ENCODE measurements at regions not wholly inside any gene's neighbourhood (a gene's known extent, or its start where the extent isn't known, plus 50 kb on each side); places are given as distances from the start of the nearest gene placed in this dataset.

GRCh38 chr13:23129331-23129730, 51.4 kb upstream of the SGCG start:
- DNase-seq (ENCODE audit: low read depth): no peak
- TF ChIP-seq CTCF (conservative IDR thresholded peaks at IDR 0.05; ENCODE audit: low read depth, low read length): no peak
- H3K4me3 ChIP-seq (ENCODE audit: low read length): no peak overlapping the region

Measured in retinal pigment epithelial cell (primary cell).